ENCODE measurements at regions not wholly inside any gene's neighbourhood (a gene's known extent, or its start where the extent isn't known, plus 50 kb on each side); places are given as distances from the start of the nearest gene placed in this dataset.

DNA sequence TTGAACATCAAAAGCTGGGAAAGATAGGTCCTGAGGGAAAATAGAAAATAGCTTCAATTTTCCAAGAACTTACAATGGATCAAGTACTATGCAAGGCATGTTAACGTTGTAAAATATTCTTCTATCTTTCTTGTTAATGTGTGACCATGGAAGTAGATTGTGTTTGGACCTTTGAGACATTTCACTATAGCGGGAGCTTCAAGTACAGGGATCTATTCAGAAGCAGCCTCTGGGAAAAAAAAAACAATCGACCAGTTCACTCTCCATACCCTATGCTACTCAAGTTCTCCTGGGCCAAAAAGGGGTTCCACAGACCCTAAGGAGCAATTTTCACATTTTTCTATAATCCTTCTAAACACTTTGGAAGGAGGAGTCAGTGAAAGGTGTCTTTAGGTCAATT is 54.1 kb upstream of the ATP10B start:
- no peak for DNase-seq (ENCODE audit: low read depth in 3 of 3, low spot score in 2 of 3)

DNA sequence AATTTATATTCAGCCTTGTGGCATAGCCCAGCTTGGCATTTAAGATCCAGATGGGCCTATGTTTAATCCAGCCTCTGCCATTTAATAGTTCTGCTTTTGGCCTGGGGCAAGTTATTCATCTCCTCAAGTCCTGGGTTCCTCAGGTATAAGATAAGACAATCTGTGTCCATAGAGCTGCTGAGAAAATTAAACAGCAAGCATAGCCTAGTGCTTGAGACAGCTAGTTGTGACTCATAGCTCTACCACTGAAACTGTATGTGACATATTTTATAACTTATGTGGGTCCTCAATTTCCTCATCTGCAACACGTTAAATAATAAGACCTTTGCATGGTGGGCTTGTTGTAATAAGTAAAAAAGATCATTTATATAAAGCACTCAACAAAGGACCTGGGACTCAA is 53.3 kb upstream of the ATP10B start:
- no peak for DNase-seq (ENCODE audit: low read depth in 3 of 3, low spot score in 2 of 3)

DNA sequence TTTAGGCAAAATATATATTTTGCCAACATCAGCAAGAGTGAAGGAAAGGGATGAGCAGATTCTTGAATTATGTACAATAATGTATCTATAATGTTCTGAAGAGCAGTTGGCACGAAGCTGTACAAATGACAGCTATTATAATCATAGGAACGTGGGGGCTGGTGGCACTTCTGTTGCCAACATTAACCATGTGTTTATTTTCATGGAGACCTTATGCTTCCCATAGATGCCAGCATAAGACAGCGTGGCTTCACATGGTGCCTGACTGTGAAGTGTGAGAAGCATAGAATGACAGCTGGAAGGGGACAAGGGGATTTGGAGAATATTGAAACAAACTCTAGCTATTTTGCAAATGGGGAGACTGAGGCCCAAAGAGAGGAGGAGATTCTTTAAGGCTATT is 52.6 kb upstream of the ATP10B start:
- no peak for DNase-seq (ENCODE audit: low read depth in 3 of 3, low spot score in 2 of 3)

DNA sequence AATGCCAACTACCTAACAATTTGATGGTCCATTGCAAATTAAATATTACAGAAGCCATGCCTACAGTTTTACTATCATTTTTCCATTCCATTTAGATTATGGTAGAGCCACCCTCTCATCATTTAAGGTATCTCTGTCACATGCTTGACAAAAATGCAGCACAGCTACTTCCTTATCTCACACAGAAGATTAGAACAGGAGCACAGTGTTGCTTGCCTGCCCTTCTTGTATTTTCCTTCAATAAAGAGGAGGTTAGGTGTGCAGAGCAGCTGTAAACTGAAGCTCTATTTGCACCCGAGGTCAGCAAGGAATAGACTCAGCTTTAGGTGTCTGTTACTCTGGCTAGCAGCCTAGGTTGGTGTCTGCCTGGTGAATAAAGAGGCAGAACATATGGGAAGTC is 51.5 kb upstream of the ATP10B start:
- no peak for DNase-seq (ENCODE audit: low read depth in 3 of 3, low spot score in 2 of 3)

DNA sequence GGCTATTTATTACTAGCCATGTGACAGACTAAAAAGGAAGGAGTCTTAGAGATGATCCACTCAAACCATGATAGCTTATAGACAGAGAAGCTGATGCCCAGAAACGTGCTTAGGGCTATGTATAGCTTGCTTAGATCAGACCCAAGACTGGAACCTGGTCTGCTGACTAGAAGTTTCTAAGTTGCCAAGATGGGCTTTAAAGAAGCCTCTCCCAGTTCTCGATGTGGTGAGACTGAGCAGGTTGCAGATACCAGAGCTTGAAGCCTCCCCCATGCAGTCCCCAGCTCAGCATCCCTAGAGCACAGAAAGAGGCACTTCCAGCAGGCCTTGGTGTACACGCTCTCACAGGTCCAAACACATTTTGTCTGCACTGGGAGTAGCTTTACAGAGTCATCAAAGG is 51.1 kb upstream of the ATP10B start:
- no peak for DNase-seq (ENCODE audit: low read depth in 3 of 3, low spot score in 2 of 3)
